ENCODE measurements at regions not wholly inside any gene's neighbourhood (a gene's known extent, or its start where the extent isn't known, plus 50 kb on each side); places are given as distances from the start of the nearest gene placed in this dataset.

GRCh38 chr18:61034580-61034979 is 298.6 kb upstream of the CDH20 start:
- Histone ChIP-seq H3K27me3 (replicated peaks in 1 of 4; ENCODE audit: control insufficient read depth in 3 of 4, extremely low read depth in 1 of 4, insufficient read depth in 3 of 4, low read length in 3 of 4) (no peaks in the 10 kb centered on the region), H4K91ac (replicated peaks; ENCODE audit: insufficient read length, low read length) (no peak overlapping the region), H3K23ac (ENCODE audit: insufficient read length) (no peak overlapping the region), H3K4me1 (replicated peaks in 1 of 4; ENCODE audit: control insufficient read depth in 3 of 4, insufficient read depth in 4 of 4, low read length in 3 of 4) (no peaks in the 10 kb centered on the region), H3K4ac (replicated peaks; ENCODE audit: insufficient read length, low read depth, low read length) (no peak overlapping the region), H3K9me3 (ENCODE audit: insufficient read depth in 2 of 2, low read depth in 1 of 2, low read length in 1 of 2) (no peaks in the 10 kb centered on the region), H2AK5ac (ENCODE audit: low read depth, low read length) (no peak overlapping the region), H3K9ac (replicated peaks in 1 of 4; ENCODE audit: extremely low read depth in 1 of 4, low read depth in 3 of 4, low read length in 3 of 4) (no peak overlapping the region), H3K79me1 (ENCODE audit: low read depth, low read length) (no peaks in the 10 kb centered on the region), H3K4me3 (ENCODE audit: extremely low read depth in 1 of 4, insufficient read depth in 2 of 4, low read depth in 3 of 4, low read length in 4 of 4) (no peak overlapping the region), H2BK15ac (ENCODE audit: low read length) (no peak overlapping the region), H3K14ac (ENCODE audit: insufficient read length) (no peak overlapping the region), H2BK5ac (ENCODE audit: low read depth, low read length) (no peak overlapping the region), H2AFZ (ENCODE audit: low read length) (no peak overlapping the region), H4K5ac (ENCODE audit: insufficient read length, low read depth, low read length) (no peak overlapping the region), H3K36me3 (ENCODE audit: control insufficient read depth in 2 of 4, insufficient read depth in 4 of 4, low read length in 3 of 4) (no peaks in the 10 kb centered on the region), H2BK120ac (replicated peaks; ENCODE audit: low read depth, low read length) (no peak overlapping the region), H3K4me2 (ENCODE audit: insufficient read depth in 1 of 2, low read depth in 2 of 2, low read length in 2 of 2) (no peak overlapping the region), H3K23me2 (ENCODE audit: low read depth, low read length) (no peaks in the 10 kb centered on the region), H2BK12ac (ENCODE audit: low read depth, low read length) (no peak overlapping the region), H3K18ac (ENCODE audit: extremely low read depth, low read length) (no peak overlapping the region), H4K8ac (ENCODE audit: extremely low read depth, insufficient read depth, low read length) (no peak overlapping the region), H3K27ac (ENCODE audit: low read depth, low read length) (no peak overlapping the region), H4K20me1 (replicated peaks in 1 of 2; ENCODE audit: control insufficient read depth in 1 of 2, insufficient read depth in 2 of 2, low read length in 2 of 2) (no peaks in the 10 kb centered on the region), H3K56ac (replicated peaks; ENCODE audit: insufficient read length, low read depth, low read length) (no peak overlapping the region), H3K79me2 (ENCODE audit: control insufficient read depth in 1 of 2, insufficient read depth in 2 of 2, low read length in 2 of 2) (no peaks in the 10 kb centered on the region), H2BK20ac (ENCODE audit: low read length) (no peak overlapping the region)
- no peak for FAIRE-seq
- ChIA-PET CTCF (ENCODE audit: partially characterized antibody) (no interaction called here), POLR2A (ENCODE audit: partially characterized antibody) (no interaction called here)
- TF ChIP-seq EGR1 (IDR thresholded peaks at IDR 0.05; ENCODE audit: borderline replicate concordance, low read depth, low read length) (no peak), RFX5 (IDR thresholded peaks at IDR 0.05; ENCODE audit: borderline replicate concordance, low read depth, low read length) (no peak), POU5F1 (IDR thresholded peaks at IDR 0.05; ENCODE audit: low read depth, low read length) (no peak), RNF2 (IDR thresholded peaks at IDR 0.05; ENCODE audit: borderline replicate concordance, low read depth, low read length, missing control alignments, poor library complexity, severe bottlenecking) (no peak), USF2 (IDR thresholded peaks at IDR 0.05; ENCODE audit: low read length) (no peak), SUZ12 (IDR thresholded peaks at IDR 0.05; ENCODE audit: low read length) (no peak), SIX5 (IDR thresholded peaks at IDR 0.05; ENCODE audit: low read depth, low read length) (no peak), PHF8 (conservative IDR thresholded peaks at IDR 0.05; ENCODE audit: low read depth, low read length) (no peak), HDAC6 (IDR thresholded peaks at IDR 0.05; ENCODE audit: low read depth, low read length) (no peak), ASH2L (IDR thresholded peaks at IDR 0.05; ENCODE audit: low read length) (no peak), TBP (IDR thresholded peaks at IDR 0.05; ENCODE audit: low read depth, low read length) (no peak), CBX8 (IDR thresholded peaks at IDR 0.05; ENCODE audit: borderline replicate concordance, low read depth, low read length) (no peak), SP1 (IDR thresholded peaks at IDR 0.05; ENCODE audit: low read depth, low read length) (no peak), CREB1 (IDR thresholded peaks at IDR 0.05) (no peak), CHD2 (IDR thresholded peaks at IDR 0.05; ENCODE audit: low read length) (no peak)
- WGBS, 2 experiments (ENCODE audit: extremely low coverage in 1 of 2, insufficient coverage in 1 of 2, insufficient read length in 1 of 2, insufficient replicate concordance in 2 of 2, low coverage in 1 of 2, low lambda C conversion rate in 2 of 2, missing lambda C conversion rate in 1 of 2) = 77% methylated on average over 2 of the region's 2 CpGs; no CpG with 5 or more reads in 1 of the 2 experiments
- no peak for DNase-seq (ENCODE audit: low read depth in 1 of 2, low spot score in 2 of 2)

Data from H1 (cell line).